ENCODE measurements at regions not wholly inside any gene's neighbourhood (a gene's known extent, or its start where the extent isn't known, plus 50 kb on each side); places are given as distances from the start of the nearest gene placed in this dataset.

- no peak for TF ChIP-seq CTCF (IDR thresholded peaks at IDR 0.05)
- no peak for TF ChIP-seq EP300 (IDR thresholded peaks at IDR 0.05)
Observed at GRCh38 chr18:75815767-75816166, 388.3 kb upstream of the SMIM21 start.
